Right lobe of liver (tissue), 6 donors: ENCODE measurements at regions not wholly inside any gene's neighbourhood (a gene's known extent, or its start where the extent isn't known, plus 50 kb on each side); places are given as distances from the start of the nearest gene placed in this dataset.

Experiments
- ATAC-seq, 4 donors: fragments of 200-7000 bp; cut with Tn5 transposase; one replicate each; pipeline ENCODE4 v1.9.1; 2020; ENCODE audit warnings: mild to moderate bottlenecking in 4 of 4, moderate library complexity in 4 of 4
- DNase-seq, 3 donors: peaks; one replicate each; pipeline ENCODE4 v3.0.0-alpha.2; 2020
- H3K27ac ChIP-seq, 3 donors: fragments of 200-600 bp; one replicate each; pipeline ENCODE4 v1.8.0; 2022
- H3K27me3 ChIP-seq, 2 donors: fragments of 200-600 bp; one replicate each; pipeline ENCODE4 v1.8.0; 2022
- H3K36me3 ChIP-seq, 4 donors: fragments of 200-600 bp; sonication (generic) in 1 of 4; one replicate each; pipeline versions ENCODE4 v1.5.1 to v1.8.0; 2017 to 2022; ENCODE audit warnings: control low read depth in 1 of 4
- H3K4me1 ChIP-seq, 4 donors: fragments of 200-600 bp; sonication (generic) in 1 of 4; one replicate each; pipeline versions ENCODE4 v1.5.1 to v1.8.0; 2017 to 2022; ENCODE audit warnings: control low read depth in 1 of 4
- H3K4me3 ChIP-seq, 3 donors: fragments of 200-600 bp; one replicate each; pipeline ENCODE4 v1.8.0; 2022
- H3K9me3 ChIP-seq, 4 donors: fragments of 200-600 bp; sonication (generic) in 1 of 4; one replicate each; pipeline versions ENCODE4 v1.5.1 to v1.8.0; 2017 to 2022; ENCODE audit warnings: control low read depth in 1 of 4
- POLR2A ChIP-seq: fragments of 450-650 bp; IDR thresholded peaks from one replicate; pipeline ENCODE4 v1.6.1; 2017; ENCODE audit warnings: antibody characterized with exemption, mild to moderate bottlenecking
- WGBS: methylation state at CpG from one replicate; pipeline ENCODE4 v1.1.6; 2018; ENCODE audit warnings: low coverage, low lambda C conversion rate; ENCODE audit not compliant: insufficient coverage; ENCODE audit errors: missing lambda C conversion rate; 5-methylcytosine and 5-hydroxymethylcytosine counted together
- intact Hi-C, 2 donors: fragments of 100-400 bp; cut with DNase I; formaldehyde crosslinking; loops; one replicate each; pipeline versions ENCODE4 v1.11.2 to v1.14.1; 2022
- TF ChIP-seq, protein P1 (sequence below), 4 donors: fragments of 200-600 bp in 3 of 4; fragments of 450-650 bp in 1 of 4; IDR thresholded peaks; one replicate each; pipeline versions ENCODE4 v1.5.1 to v1.8.0; 2016 to 2022; ENCODE audit warnings: antibody characterized with exemption in 4 of 4, mild to moderate bottlenecking in 2 of 4
- donor health status: DM: no; HTN: yes; CAD: no.
- donor health status: DM: no; HTN: no; CAD: no.
- donor health status: DM: no; HTN: no; CAD: no.
- donor health status: DM: no; HTN: yes; CAD: no.
- donor health status: DM: no; HTN: yes; CAD: no.

GRCh38 chr6:169046483-169047192, 207.0 kb downstream of the THBS2 start:
- Histone ChIP-seq H3K36me3 (no peaks in the 10 kb centered on the region), H3K27ac (no peak overlapping the region), H3K9me3 (no peaks in the 10 kb centered on the region), H3K4me1 (no peaks in the 10 kb centered on the region), H3K4me3 (no peak overlapping the region), H3K27me3 (peaks cover 0 to 2% of the 10 kb centered on the region in 2 donors)
- 59% methylated on average over 10 of the region's 10 CpGs for WGBS
- intact Hi-C loops = no loop called here
- ATAC-seq (no peak), DNase-seq (no peak)
- TF ChIP-seq POLR2A = no peak
- TF ChIP-seq, protein P1, sequence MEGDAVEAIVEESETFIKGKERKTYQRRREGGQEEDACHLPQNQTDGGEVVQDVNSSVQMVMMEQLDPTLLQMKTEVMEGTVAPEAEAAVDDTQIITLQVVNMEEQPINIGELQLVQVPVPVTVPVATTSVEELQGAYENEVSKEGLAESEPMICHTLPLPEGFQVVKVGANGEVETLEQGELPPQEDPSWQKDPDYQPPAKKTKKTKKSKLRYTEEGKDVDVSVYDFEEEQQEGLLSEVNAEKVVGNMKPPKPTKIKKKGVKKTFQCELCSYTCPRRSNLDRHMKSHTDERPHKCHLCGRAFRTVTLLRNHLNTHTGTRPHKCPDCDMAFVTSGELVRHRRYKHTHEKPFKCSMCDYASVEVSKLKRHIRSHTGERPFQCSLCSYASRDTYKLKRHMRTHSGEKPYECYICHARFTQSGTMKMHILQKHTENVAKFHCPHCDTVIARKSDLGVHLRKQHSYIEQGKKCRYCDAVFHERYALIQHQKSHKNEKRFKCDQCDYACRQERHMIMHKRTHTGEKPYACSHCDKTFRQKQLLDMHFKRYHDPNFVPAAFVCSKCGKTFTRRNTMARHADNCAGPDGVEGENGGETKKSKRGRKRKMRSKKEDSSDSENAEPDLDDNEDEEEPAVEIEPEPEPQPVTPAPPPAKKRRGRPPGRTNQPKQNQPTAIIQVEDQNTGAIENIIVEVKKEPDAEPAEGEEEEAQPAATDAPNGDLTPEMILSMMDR (IDR thresholded peaks at IDR 0.05) = no peak

DNA sequence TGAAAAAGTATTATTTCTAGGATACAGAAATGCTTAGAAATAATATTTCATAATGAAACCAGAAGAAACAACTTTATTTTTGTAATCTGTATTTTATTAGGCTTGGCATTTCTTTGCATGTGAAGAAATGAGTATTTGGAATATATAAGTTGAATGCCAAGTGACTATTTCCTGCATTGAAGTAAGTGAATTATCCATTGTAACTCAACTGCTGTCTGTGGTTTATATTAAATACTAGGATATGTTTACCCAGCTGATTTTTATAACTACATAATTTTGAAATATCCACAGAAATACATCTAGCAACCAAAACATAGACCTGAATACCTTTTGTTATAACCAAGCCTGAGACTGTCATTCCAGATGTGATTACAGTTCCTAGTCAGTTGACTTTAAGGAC, 207.6 kb downstream of the THBS2 start:
- intact Hi-C loops = no loop called here

GRCh38 chr6:169045486-169045885, 208.2 kb downstream of the THBS2 start:
- TF ChIP-seq POLR2A = no peak
- TF ChIP-seq, protein P1 (IDR thresholded peaks at IDR 0.05) = no peak
- Histone ChIP-seq H3K4me3 (no peak overlapping the region), H3K27ac (no peak overlapping the region), H3K4me1 (no peaks in the 10 kb centered on the region), H3K27me3 (no peaks in the 10 kb centered on the region), H3K36me3 (no peaks in the 10 kb centered on the region), H3K9me3 (no peaks in the 10 kb centered on the region)
- intact Hi-C loops = no loop called here
- no peak for ATAC-seq
- 49% methylated on average over 5 of the region's 5 CpGs for WGBS
- DNase-seq = no peak

More for the DNA sequence above, 207.6 kb downstream of the THBS2 start:
- no peaks in the 10 kb centered on the region for H3K27me3 ChIP-seq
- no peak for TF ChIP-seq POLR2A
- TF ChIP-seq, protein P1 (IDR thresholded peaks at IDR 0.05) = no peak
- no peaks in the 10 kb centered on the region for H3K9me3 ChIP-seq
- ATAC-seq (no peak), DNase-seq (no peak)
- H3K27ac ChIP-seq = no peak overlapping the region
- H3K4me1 ChIP-seq = no peaks in the 10 kb centered on the region
- H3K36me3 ChIP-seq = no peaks in the 10 kb centered on the region
- H3K4me3 ChIP-seq = no peak overlapping the region

DNA sequence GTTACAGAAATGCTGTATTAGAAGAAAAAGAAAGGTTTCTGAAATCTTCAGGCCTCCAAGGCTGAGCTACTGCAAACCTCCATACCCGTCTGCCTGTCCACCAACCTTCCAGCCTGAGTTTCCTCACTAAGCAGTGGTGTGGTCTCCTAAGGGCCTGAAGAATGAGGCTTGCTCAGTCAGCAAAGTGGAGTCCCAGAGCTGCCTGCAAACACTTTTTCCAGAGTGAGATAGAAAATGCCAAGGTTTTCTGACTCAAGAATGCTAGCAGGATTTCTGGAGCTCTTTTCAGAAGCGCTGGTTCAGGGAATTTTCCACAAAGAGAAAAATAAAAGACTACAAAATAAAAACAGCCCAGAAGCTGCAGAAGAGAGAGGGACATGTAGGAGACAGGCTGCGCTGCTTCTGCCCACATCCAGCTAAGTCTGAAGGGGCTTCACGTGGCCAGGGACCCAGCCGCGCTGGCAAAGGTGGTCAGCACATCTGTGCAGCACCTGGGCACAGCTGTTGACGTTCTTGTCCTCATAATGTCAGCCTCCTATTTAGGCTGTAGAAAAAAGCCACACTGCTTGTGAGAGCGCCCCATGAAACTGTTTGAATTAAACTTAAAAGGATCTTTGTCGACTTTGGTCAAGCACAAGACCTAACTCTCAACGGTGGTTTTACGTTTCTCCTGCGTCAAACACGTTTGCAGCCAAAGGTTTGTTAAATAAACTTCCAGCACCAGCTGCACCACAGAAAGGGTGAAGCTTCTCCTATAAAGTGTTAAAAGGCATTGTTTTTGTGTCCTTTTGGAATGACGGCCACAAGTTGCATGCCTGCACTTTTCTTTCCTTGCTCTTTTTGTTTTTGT, 209.0 kb downstream of the THBS2 start:
- H3K27me3 ChIP-seq = no peaks in the 10 kb centered on the region
- WGBS = 46% methylated on average over 10 of the region's 14 CpGs
- no peak for ATAC-seq
- H3K4me1 ChIP-seq = no peaks in the 10 kb centered on the region
- H3K9me3 ChIP-seq = no peaks in the 10 kb centered on the region
- intact Hi-C loops = no loop called here
- TF ChIP-seq POLR2A = no peak
- TF ChIP-seq, protein P1 (IDR thresholded peaks at IDR 0.05) = no peak
- H3K4me3 ChIP-seq = no peak overlapping the region
- H3K27ac ChIP-seq = no peak overlapping the region
- H3K36me3 ChIP-seq = no peaks in the 10 kb centered on the region
- no peak for DNase-seq
